Uterus (tissue), 2 donors: ENCODE measurements at regions not wholly inside any gene's neighbourhood (a gene's known extent, or its start where the extent isn't known, plus 50 kb on each side); places are given as distances from the start of the nearest gene placed in this dataset.

Source experiments
- POLR2A ChIP-seq, 2 donors: fragments of 450-650 bp; IDR thresholded peaks; one replicate each; pipeline ENCODE4 v1.6.1; 2016; ENCODE audit warnings: antibody characterized with exemption in 2 of 2, mild to moderate bottlenecking in 1 of 2, moderate library complexity in 1 of 2
- TF ChIP-seq, protein P1 (sequence below), 4 experiments: fragments of 200-600 bp in 2 of 4; fragments of 450-650 bp in 2 of 4; sonication (generic) in 2 of 4; IDR thresholded peaks; one replicate each; pipeline ENCODE4 v1.5.1; 2016 to 2019; ENCODE audit warnings: antibody characterized with exemption in 4 of 4, mild to moderate bottlenecking in 2 of 4, moderate library complexity in 1 of 4

DNA sequence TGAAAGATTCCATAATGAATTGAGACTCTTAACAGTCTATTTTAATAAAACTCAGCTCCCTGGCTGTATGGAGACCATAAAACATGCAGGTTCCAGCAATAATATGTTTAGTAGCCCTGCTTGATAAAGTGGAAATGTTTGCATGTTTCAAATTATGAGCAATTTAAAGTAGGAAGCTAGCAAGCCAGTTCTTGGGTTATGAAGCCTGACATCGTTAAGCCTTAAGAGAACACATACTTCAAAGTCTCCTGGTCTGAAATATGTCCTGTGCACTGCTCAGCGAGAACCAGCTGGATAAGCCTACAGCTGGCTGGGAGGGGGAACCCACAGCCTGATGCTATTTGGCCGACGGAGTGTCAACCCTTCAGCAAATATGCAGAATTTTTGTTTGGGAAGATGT, 140.3 kb downstream of the SALL1 start:
- no peak for TF ChIP-seq POLR2A (IDR thresholded peaks at IDR 0.05)
- TF ChIP-seq, protein P1, sequence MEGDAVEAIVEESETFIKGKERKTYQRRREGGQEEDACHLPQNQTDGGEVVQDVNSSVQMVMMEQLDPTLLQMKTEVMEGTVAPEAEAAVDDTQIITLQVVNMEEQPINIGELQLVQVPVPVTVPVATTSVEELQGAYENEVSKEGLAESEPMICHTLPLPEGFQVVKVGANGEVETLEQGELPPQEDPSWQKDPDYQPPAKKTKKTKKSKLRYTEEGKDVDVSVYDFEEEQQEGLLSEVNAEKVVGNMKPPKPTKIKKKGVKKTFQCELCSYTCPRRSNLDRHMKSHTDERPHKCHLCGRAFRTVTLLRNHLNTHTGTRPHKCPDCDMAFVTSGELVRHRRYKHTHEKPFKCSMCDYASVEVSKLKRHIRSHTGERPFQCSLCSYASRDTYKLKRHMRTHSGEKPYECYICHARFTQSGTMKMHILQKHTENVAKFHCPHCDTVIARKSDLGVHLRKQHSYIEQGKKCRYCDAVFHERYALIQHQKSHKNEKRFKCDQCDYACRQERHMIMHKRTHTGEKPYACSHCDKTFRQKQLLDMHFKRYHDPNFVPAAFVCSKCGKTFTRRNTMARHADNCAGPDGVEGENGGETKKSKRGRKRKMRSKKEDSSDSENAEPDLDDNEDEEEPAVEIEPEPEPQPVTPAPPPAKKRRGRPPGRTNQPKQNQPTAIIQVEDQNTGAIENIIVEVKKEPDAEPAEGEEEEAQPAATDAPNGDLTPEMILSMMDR (IDR thresholded peaks at IDR 0.05) = no peak
